HG02884 (cell line): ENCODE measurements at regions not wholly inside any gene's neighbourhood (a gene's known extent, or its start where the extent isn't known, plus 50 kb on each side); places are given as distances from the start of the nearest gene placed in this dataset.
"Not testable (repeated sequence)": the region's sequence is repeated elsewhere in the genome, so short reads cannot be mapped to it uniquely, and the experiment has no call there.

Experiments
- ATAC-seq: cut with Tn5 transposase; IDR thresholded peaks from one replicate; pipeline ENCODE4 v1.9.1; 2021; ENCODE audit warnings: mild to moderate bottlenecking, moderate library complexity; ENCODE audit not compliant: unreplicated experiment

- no peak for ATAC-seq
Observed at GRCh38 chr16:22675745-22676540, 138.0 kb upstream of the HS3ST2 start.

- no peak for ATAC-seq
Observed at GRCh38 chr16:22677024-22677830, 136.7 kb upstream of the HS3ST2 start.

- ATAC-seq: no peak
Observed at GRCh38 chr16:22678311-22678710, 135.7 kb upstream of the HS3ST2 start.

GRCh38 chr16:22681554-22682291 is 132.2 kb upstream of the HS3ST2 start:
- ATAC-seq: no peak

- ATAC-seq: no peak
Observed at GRCh38 chr16:22683258-22683657, 130.7 kb upstream of the HS3ST2 start.

- ATAC-seq: no peak
Observed at GRCh38 chr16:22683730-22684573, 130.0 kb upstream of the HS3ST2 start.

- no peak for ATAC-seq
Observed at GRCh38 chr16:22684574-22685458, 129.1 kb upstream of the HS3ST2 start.

GRCh38 chr16:22685459-22685830 is 128.5 kb upstream of the HS3ST2 start:
- no peak for ATAC-seq

- ATAC-seq: no peak
Observed at GRCh38 chr16:22687031-22687530, 126.9 kb upstream of the HS3ST2 start.

GRCh38 chr16:22688463-22688862 is 125.5 kb upstream of the HS3ST2 start:
- ATAC-seq: no peak

- no peak for ATAC-seq
Observed at GRCh38 chr16:22688930-22689329, 125.0 kb upstream of the HS3ST2 start.

GRCh38 chr16:22691335-22691734 is 122.6 kb upstream of the HS3ST2 start:
- ATAC-seq: no peak

- ATAC-seq: no peak
Observed at GRCh38 chr16:22692034-22692433, 121.9 kb upstream of the HS3ST2 start.

GRCh38 chr16:22692916-22693637 is 120.9 kb upstream of the HS3ST2 start:
- no peak for ATAC-seq

- no peak for ATAC-seq
Observed at GRCh38 chr16:22693638-22694340, 120.2 kb upstream of the HS3ST2 start.

GRCh38 chr16:22694887-22695382 is 119.0 kb upstream of the HS3ST2 start:
- ATAC-seq: no peak

- ATAC-seq: not testable (repeated sequence)
Observed at GRCh38 chr16:22695773-22696172, 118.2 kb upstream of the HS3ST2 start.

GRCh38 chr16:22699356-22699755 is 114.6 kb upstream of the HS3ST2 start:
- no peak for ATAC-seq
